Fibroblast of lung (primary cell): ENCODE measurements at regions not wholly inside any gene's neighbourhood (a gene's known extent, or its start where the extent isn't known, plus 50 kb on each side); places are given as distances from the start of the nearest gene placed in this dataset.

Experiments used
- DNase-seq, 2 donors: peaks; one replicate each; pipeline versions ENCODE4 v3.0.0 to v3.0.0-alpha.2; 2010; ENCODE audit warnings: low read depth in 2 of 2
- H2AFZ ChIP-seq: 2 replicates; pipeline ENCODE4 v1.5.1; 2012; ENCODE audit warnings: low read length, control low read depth, inconsistent platforms
- H3K27ac ChIP-seq: 2 replicates; pipeline ENCODE4 v1.5.1; 2011; ENCODE audit warnings: low read length, control low read depth; ENCODE audit not compliant: insufficient read depth
- H3K27me3 ChIP-seq: 2 replicates; pipeline ENCODE4 v1.5.1; 2011; ENCODE audit warnings: mild to moderate bottlenecking, low read length; ENCODE audit not compliant: control insufficient read depth, insufficient read depth
- H3K36me3 ChIP-seq: 2 replicates; pipeline ENCODE4 v1.5.1; 2011; ENCODE audit warnings: low read length; ENCODE audit not compliant: control insufficient read depth, insufficient read depth
- H3K4me1 ChIP-seq: 2 replicates; pipeline ENCODE4 v1.5.1; 2011; ENCODE audit warnings: low read length; ENCODE audit not compliant: control insufficient read depth, insufficient read depth; ENCODE audit errors: extremely low read depth
- H3K4me2 ChIP-seq: 2 replicates; pipeline ENCODE4 v1.5.1; 2011; ENCODE audit warnings: low read length, control low read depth; ENCODE audit not compliant: insufficient read depth; ENCODE audit errors: extremely low read depth
- H3K4me3 ChIP-seq, 4 experiments: fragments of 200-600 bp in 1 of 4; sonication (generic) in 1 of 4; replicated peaks in 1 of 4; 2 replicates each; pipeline ENCODE4 v1.5.1; 2011 to 2016; ENCODE audit warnings: low read length in 4 of 4, low read depth in 3 of 4, mild to moderate bottlenecking in 3 of 4, control low read depth in 2 of 4, inconsistent platforms in 1 of 4, mixed read lengths in 1 of 4; ENCODE audit not compliant: insufficient read depth in 1 of 4; ENCODE audit errors: control extremely low read depth in 1 of 4
- H3K79me2 ChIP-seq: 2 replicates; pipeline ENCODE4 v1.5.1; 2012; ENCODE audit warnings: mild to moderate bottlenecking, low read length, inconsistent platforms; ENCODE audit not compliant: control insufficient read depth, insufficient read depth
- H3K9ac ChIP-seq: 2 replicates; pipeline ENCODE4 v1.5.1; 2011; ENCODE audit warnings: mild to moderate bottlenecking, low read length, control low read depth; ENCODE audit not compliant: insufficient read depth
- H3K9me3 ChIP-seq: 2 replicates; pipeline ENCODE4 v1.5.1; 2012; ENCODE audit warnings: low read depth, low read length; ENCODE audit not compliant: control insufficient read depth, insufficient read depth
- H4K20me1 ChIP-seq: 2 replicates; pipeline ENCODE4 v1.5.1; 2011; ENCODE audit warnings: low read length; ENCODE audit not compliant: control insufficient read depth, insufficient read depth; ENCODE audit errors: extremely low read depth
- CTCF ChIP-seq, 2 donors: IDR thresholded peaks in 1 of 2; conservative IDR thresholded peaks in 1 of 2; 1 replicate in 1 of 2; 2 replicates in 1 of 2; pipeline ENCODE4 v1.5.1; 2011 to 2012; ENCODE audit warnings: low read length in 2 of 2, control low read depth in 1 of 2, inconsistent platforms in 1 of 2, low read depth in 1 of 2, mild to moderate bottlenecking in 1 of 2
- EZH2 ChIP-seq: IDR thresholded peaks from 2 replicates; pipeline ENCODE4 v1.5.1; 2012; ENCODE audit warnings: low read length, control low read depth, mild to moderate bottlenecking; ENCODE audit errors: missing control alignments

DNA sequence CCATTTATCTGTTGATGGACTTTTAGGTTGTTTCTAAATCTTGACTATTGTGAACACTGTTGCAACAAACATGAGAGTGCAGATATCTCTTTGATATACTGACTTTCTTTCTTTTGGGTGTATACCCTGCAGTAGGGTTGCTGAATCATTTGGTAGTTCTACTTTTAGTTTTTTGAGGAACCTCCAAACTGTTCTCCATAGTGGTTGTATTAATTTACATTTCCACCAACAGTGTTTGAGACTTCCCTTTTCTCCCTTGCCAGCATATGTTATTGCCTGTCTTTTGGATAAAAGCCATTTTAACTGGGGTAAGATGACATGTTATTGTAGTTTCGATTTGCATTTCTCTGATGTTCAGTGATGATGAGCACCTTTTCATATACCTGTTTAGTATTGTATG, 330.0 kb downstream of the DDX10 start:
- no peaks in the 10 kb centered on the region for H4K20me1 ChIP-seq
- no peaks in the 10 kb centered on the region for H3K79me2 ChIP-seq
- DNase-seq = no peak
- H3K4me1 ChIP-seq = no peaks in the 10 kb centered on the region
- H2AFZ ChIP-seq = no peak overlapping the region
- no peak overlapping the region for H3K9ac ChIP-seq
- no peak overlapping the region for H3K27ac ChIP-seq
- H3K4me3 ChIP-seq = no peak overlapping the region
- no peaks in the 10 kb centered on the region for H3K36me3 ChIP-seq
- H3K4me2 ChIP-seq = no peak overlapping the region
- H3K27me3 ChIP-seq = no peaks in the 10 kb centered on the region
- TF ChIP-seq CTCF (conservative IDR thresholded peaks at IDR 0.05 in 1 of 2, IDR thresholded peaks at IDR 0.05 in 1 of 2; ENCODE audit: low read depth in 1 of 2, low read length in 2 of 2) (no peak), EZH2 (no peak)
- no peaks in the 10 kb centered on the region for H3K9me3 ChIP-seq

GRCh38 chr11:108997826-108998225, 333.0 kb downstream of the DDX10 start:
- no peak for DNase-seq
- Histone ChIP-seq H3K27ac (no peak overlapping the region), H3K9me3 (no peaks in the 10 kb centered on the region), H3K36me3 (no peaks in the 10 kb centered on the region), H4K20me1 (no peaks in the 10 kb centered on the region), H3K4me2 (no peak overlapping the region), H3K9ac (no peak overlapping the region), H3K79me2 (no peaks in the 10 kb centered on the region), H3K4me1 (no peaks in the 10 kb centered on the region), H3K27me3 (no peaks in the 10 kb centered on the region), H2AFZ (no peak overlapping the region), H3K4me3 (no peak overlapping the region)
- no peak for TF ChIP-seq CTCF (conservative IDR thresholded peaks at IDR 0.05 in 1 of 2, IDR thresholded peaks at IDR 0.05 in 1 of 2; ENCODE audit: low read depth in 1 of 2, low read length in 2 of 2)

- no peak overlapping the region for H3K4me3 ChIP-seq
- H4K20me1 ChIP-seq = no peaks in the 10 kb centered on the region
- no peak overlapping the region for H2AFZ ChIP-seq
- TF ChIP-seq EZH2 (no peak), CTCF (conservative IDR thresholded peaks at IDR 0.05 in 1 of 2, IDR thresholded peaks at IDR 0.05 in 1 of 2; ENCODE audit: low read depth in 1 of 2, low read length in 2 of 2) (no peak)
- DNase-seq = no peak
- H3K36me3 ChIP-seq = no peaks in the 10 kb centered on the region
- no peak overlapping the region for H3K27ac ChIP-seq
- H3K9me3 ChIP-seq = no peaks in the 10 kb centered on the region
- H3K4me2 ChIP-seq = no peak overlapping the region
- no peaks in the 10 kb centered on the region for H3K27me3 ChIP-seq
- no peaks in the 10 kb centered on the region for H3K79me2 ChIP-seq
- no peak overlapping the region for H3K9ac ChIP-seq
- no peaks in the 10 kb centered on the region for H3K4me1 ChIP-seq
Measured at GRCh38 chr11:109000531-109000930, 335.7 kb downstream of the DDX10 start.
